HG02610 (cell line): ENCODE measurements at regions not wholly inside any gene's neighbourhood (a gene's known extent, or its start where the extent isn't known, plus 50 kb on each side); places are given as distances from the start of the nearest gene placed in this dataset.
"Not testable (repeated sequence)": the region's sequence is repeated elsewhere in the genome, so short reads cannot be mapped to it uniquely, and the experiment has no call there.

Source experiments
- ATAC-seq: cut with Tn5 transposase; IDR thresholded peaks from one replicate; pipeline ENCODE4 v1.9.1; 2021; ENCODE audit warnings: mild to moderate bottlenecking, moderate library complexity; ENCODE audit not compliant: unreplicated experiment

DNA sequence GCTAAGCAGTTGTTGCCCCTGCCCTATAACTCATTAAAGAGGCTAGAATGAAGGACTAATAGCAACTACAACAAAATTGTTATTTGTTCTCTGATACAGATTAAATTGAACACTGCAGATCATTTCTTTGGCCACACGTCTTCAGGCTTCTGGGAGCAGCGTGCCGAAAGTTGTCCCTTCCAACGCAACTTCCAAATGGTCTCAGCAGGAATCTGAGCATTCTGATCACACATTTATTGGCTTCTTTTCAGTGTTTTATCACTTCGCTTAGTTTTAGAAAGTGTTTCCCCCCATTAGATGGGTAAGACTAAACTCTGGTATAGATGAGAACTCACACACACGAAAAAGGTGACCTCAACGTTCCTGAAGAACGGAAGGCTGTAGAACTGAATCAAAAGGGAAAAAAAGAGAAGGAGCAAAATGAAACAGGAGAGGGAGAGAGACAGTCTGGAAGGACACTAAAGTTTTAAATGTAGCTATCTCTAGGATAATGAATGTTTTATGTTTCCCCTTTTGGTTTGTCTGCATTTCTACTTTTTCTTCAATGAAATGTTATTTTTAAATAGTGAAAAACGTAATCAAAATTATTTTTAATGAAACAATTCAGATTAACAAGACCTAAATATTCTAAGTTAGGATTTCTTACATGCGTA is 336.5 kb downstream of the RRAGC start:
- no peak for ATAC-seq

GRCh38 chr1:38516560-38516959 is 343.0 kb downstream of the RRAGC start:
- ATAC-seq = no peak

DNA sequence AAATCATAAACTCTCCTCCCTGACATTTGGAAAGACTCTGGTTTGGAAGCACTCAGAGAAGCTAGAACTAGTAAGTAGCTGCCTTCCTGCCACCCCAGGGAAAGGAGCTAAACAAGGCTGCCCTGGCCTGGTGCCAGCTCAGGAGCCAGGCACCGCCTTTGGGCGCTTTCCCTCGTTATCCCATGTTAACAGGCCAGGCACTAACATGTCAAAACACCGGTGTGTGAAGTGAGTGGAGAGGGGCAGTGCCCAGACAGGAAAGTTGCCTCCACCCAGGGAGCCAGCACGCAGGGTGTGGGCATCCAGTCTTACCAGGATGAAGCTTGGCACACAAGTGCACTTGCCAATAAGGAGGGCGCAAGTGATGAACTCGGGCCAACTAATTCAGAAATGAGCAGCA is 346.8 kb downstream of the RRAGC start:
- ATAC-seq = no peak

DNA sequence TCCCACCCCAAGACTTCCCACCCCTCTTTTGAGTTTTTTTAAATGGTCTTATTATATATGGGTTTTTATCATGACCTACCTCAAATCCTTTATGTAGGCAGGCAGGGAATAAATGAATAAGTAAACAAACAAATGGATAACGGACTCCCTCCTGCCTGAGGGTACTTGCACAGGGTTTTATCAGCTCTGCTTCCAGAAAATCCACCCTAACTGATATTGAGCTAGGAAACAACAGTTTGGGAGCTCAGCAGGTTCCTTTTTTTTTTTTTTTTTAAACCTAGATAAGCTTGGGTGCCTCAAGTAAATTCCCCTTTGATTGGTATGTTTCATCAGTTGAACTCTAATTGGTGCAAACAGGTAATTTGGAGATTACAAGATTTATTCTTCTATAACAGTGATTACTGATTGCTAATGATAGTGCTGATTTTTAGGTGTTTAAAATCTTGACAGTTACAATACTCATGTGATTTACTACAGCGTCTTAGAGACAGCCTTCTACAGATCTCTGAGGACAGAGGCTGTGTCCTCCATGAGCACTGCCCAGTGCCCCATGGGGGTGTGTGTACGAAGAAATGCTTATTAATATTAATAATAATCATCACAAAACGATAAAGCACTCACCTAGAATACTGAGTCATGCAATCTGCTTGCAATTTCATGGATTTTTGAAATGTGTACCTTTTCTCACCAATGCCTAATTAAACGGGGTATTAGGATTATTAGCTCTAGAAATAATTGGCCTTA is 347.4 kb downstream of the RRAGC start:
- ATAC-seq = no peak

GRCh38 chr1:38508232-38508631 is 351.3 kb downstream of the RRAGC start:
- no peak for ATAC-seq

DNA sequence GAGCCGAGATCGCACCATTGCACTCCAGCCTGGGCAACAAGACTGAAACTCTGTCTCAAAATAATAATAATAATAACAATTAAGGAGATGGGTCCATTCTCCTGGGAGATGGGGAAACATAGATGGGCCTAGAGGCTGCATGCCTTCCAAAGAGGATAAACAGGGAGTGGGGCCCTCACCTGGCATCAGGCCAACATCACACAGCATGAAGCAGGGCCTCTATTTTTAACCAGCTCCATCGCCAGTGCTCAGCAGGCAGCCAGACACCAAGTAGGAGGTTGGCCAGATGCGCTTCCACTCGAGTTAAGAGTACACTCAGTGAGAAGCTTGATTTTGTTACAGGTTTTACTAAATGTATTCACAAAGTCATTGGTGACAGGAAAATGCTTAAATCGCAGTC is 352.0 kb downstream of the RRAGC start:
- no peak for ATAC-seq

DNA sequence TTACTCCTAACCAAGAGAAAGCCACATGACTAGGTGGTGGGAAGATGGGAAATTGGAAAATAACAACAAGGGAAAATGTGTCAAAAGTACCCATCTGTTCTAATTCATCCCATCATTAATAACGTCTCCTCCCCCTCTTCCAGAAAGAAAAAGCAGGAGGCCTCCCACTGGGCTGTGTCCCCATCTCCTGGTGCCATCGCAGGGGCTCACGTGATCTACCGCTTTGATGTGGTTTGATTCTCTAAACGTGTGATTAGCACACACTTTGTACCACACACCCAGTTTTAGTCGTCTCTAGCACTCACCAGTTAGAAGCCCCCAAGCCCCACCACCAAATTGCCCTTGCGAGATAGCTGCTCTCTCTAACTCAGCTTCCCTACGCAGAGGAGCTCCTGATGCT is 353.6 kb downstream of the RRAGC start:
- no peak for ATAC-seq

GRCh38 chr1:38502758-38503157 is 356.8 kb downstream of the RRAGC start:
- ATAC-seq = no peak

DNA sequence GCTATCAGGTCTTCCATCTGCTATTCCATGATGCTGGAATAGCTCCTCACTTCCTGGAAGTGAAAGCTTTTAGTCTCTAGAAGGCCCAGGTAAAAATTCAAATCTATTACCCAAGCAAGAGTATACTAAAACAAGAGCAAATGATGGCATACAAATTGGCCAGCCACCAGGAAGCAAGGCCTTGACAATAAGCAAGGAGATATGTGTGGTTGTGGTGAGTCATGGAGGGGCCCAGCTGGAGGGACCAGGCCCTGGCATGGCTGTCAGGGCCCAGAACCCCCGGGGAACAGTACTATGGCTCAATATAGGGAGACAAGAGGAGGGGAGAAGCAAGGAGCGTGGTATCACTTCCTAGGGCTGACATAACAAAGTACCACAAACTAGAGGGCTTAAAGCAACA is 358.7 kb downstream of the RRAGC start:
- ATAC-seq = no peak

GRCh38 chr1:38500352-38500751 is 359.2 kb downstream of the RRAGC start:
- no peak for ATAC-seq

DNA sequence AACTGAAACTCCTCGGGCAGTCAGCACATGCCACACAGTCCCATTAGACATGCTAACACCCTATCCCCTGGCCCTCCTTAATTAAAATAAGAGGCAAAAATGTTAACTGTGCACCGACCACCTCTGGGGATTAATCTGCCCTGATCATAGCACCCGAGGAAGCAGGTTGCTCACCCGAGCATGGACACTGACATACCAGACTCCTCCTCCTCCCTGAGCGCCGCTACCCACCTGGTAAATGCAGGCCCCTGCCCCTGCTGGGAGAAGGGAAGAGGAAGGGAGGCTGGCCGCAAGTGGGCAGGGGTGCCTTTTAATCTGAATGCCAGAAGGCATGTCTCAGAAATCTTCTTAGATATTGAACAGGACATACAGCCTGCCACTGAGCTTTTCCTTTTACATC is 360.9 kb downstream of the RRAGC start:
- no peak for ATAC-seq

DNA sequence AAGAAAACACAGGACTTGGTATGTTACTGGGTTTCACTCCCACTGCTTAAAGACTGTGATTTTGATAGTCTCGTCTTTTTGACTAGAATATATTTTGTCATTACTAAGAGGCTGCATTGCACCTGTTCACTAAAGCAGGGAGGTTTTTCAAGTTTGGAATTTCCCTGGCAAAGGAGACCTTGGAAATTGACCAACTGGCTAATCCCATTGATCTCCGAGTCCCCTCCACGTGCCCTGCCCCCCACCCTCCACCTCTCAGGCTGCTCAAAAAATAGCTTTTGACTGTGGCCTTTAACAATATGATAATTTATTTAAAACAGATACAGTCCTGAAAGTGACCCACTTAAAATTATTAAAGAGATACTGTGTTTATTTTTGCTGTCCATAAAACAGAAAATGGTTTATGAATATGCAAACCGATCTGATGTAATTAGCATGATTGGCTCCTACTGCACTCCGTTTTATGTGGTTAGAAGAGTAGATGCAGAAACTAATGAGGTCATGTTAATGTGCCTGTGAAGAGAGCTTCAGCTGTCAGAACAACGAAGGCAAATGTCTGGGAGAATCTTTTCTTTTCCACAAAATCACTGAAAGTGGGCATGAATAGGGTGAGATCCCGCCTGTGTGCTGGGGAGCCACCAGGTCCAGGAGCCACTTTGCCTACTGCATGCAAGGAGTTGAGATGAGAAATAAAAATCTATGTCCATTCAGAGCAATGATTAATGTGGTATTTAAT is 361.5 kb downstream of the RRAGC start:
- ATAC-seq = no peak

DNA sequence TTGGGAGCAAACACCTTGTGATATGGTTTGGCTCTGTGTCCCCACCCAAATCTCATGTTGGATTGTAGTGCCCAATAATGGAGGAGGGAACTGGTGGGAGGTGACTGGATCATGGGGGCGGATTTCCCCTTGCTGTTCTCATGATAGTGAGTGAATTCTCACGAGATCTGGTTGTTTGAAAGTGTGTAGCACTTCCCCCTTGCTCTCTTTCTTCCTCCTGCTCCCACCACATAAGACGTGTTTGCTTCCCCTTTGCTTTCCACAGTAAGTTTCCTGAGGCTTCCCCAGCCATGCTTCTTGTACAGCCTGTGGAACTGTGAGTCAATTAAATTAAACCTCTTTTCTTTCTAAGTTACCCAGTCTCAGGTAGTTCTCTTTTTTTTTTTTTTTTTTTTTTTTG is 366.3 kb downstream of the RRAGC start:
- not testable (repeated sequence) for ATAC-seq

DNA sequence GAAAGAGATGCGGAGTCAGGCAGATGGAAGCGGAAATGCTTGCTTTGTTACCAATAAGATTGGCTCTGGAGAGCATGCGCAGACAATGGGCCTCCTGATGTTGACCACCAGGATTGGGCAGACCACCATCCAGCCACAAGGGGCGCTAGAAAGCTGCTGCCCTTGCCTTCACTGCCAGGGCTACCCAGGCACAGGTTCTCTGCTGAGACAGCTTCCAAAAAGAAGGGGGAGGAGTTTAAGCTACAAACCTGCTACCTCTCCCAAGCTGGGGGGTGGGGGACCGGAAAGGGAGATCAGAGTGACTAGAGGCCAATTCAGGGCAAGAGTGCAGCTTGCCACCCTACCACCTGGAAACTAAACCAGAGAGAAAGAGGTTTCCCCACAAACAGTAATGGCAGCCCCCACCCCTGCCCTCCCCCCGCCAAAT is 369.7 kb downstream of the RRAGC start:
- no peak for ATAC-seq

DNA sequence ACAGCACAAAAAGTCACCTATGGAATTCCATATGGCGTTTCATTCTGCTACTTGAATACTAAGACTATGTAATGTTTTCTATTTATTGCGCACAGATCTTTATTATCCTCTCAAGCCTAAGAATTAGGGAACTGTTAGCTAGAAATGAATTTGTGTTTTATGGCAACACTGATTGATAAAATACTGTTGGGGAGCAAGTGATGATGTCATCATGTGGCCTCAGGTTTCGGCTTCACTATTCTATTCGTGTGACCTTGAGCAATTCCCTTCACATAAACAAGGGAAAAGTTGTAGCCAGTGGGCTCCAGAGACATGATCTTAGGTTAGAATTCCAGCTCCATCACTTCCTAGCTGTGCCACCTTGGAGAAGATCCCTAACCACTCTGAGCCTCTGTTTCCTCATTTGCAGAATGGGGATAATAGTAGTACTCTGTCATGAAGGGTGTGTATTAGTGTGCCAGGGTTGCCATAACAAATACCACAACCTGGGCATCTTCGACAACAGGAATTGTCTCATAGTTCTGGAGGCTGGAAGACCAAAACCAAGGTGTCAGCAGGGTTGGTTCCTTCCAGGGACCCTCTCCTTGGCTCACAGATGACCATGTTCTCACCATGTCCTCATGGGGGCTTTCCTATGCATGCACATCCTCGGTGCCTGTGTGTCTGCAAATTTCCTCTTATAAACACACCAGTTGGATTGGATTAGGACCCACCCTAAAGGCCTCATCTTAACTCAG is 371.2 kb downstream of the RRAGC start:
- no peak for ATAC-seq

- no peak for ATAC-seq
Observed at GRCh38 chr1:38487396-38487795, 372.2 kb downstream of the RRAGC start.

- no peak for ATAC-seq
Observed at GRCh38 chr1:38486085-38486484, 373.5 kb downstream of the RRAGC start.

DNA sequence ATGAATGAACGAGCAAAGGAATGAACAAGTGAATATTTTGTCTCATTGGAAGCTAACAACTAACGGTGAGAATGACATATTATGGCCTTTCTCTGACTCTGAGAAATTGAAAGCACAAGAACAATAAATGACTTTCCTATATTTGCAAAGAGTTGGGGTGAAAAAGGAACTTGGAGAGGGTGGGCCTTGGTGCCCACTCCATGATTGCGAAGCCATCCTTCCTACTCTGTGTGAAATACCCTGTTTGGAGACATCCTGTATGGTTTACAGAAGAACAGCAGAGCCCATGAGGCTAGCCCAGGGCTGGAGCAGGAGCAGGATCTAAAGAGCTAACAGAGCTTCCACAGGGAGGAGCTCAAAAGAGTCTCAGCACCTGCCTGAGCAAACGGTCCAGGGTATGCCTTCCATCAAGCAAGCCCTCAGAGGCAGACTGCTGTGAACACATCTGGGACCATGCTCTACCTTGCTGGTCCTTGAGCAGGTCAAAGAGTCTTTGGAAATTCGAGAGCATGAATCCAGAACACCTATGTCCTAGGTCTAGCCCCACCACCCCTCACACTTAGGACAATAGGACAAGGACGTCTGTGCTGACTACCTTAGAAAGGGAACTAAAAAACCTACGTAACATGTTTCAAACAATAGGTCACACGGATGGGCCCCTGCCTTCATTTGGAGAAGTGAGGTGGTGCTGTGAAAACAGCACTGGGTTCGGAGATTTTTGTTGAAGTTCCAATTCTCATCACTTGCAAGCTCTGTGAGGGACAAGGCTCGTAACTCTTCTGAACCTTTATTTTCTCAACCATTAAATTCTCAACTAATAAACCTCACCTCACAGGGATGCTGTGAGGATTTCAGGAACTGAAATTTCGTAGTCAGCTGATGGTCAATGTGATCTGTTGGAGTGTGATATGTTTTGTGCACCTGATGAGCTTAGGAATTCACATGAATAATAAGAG is 377.4 kb downstream of the RRAGC start:
- no peak for ATAC-seq

- ATAC-seq = not testable (repeated sequence)
Observed at GRCh38 chr1:38479662-38480061, 379.9 kb downstream of the RRAGC start.

GRCh38 chr1:38477811-38478210 is 381.8 kb downstream of the RRAGC start:
- no peak for ATAC-seq
